A673 (cell line): ENCODE measurements at regions not wholly inside any gene's neighbourhood (a gene's known extent, or its start where the extent isn't known, plus 50 kb on each side); places are given as distances from the start of the nearest gene placed in this dataset.

ENCODE experiments used
- BruUV-seq: library from RNA; stranded (reverse); fragments of 400-500 nt; replicated peaks from 2 replicates; lab custom pipeline; 2021; lab: Mats Ljungman, UMichigan
- CTCF ChIA-PET: fragments of 300-600 bp; sonication (Branson Sonifier 250); formaldehyde crosslinking; loops from one replicate; lab custom pipeline; 2022; ENCODE audit warnings: antibody characterized with exemption; lab: Charles Lee
- POLR2A ChIA-PET: fragments of 300-600 bp; sonication (Branson Sonifier 250); formaldehyde crosslinking; loops from one replicate; lab custom pipeline; 2022; ENCODE audit warnings: antibody characterized with exemption; ENCODE audit not compliant: low non-redundant PET; lab: Charles Lee
- DNase-seq: peaks from one replicate; pipeline ENCODE4 v3.0.0-alpha.2; 2015; ENCODE audit warnings: low spot score
- H3K27ac ChIP-seq: fragments of 200-600 bp; sonication (generic); 2 replicates; pipeline ENCODE4 v1.5.1; 2016; ENCODE audit warnings: mixed run types, low read depth, mild to moderate bottlenecking, mixed read lengths, antibody characterized with exemption, low read length; ENCODE audit not compliant: poor library complexity, severe bottlenecking
- H3K27me3 ChIP-seq: fragments of 200-600 bp; sonication (generic); replicated peaks from 2 replicates; pipeline ENCODE4 v1.6.1; 2017; ENCODE audit warnings: mixed run types, low read depth, mild to moderate bottlenecking, mixed read lengths, antibody characterized with exemption, low read length; ENCODE audit not compliant: insufficient read depth, poor library complexity
- H3K36me3 ChIP-seq: fragments of 200-600 bp; sonication (generic); 2 replicates; pipeline ENCODE4 v1.6.1; 2016; ENCODE audit warnings: mixed run types, mild to moderate bottlenecking, mixed read lengths, antibody characterized with exemption, low read length; ENCODE audit not compliant: insufficient read depth, poor library complexity, severe bottlenecking
- H3K4me1 ChIP-seq: fragments of 200-600 bp; sonication (generic); 2 replicates; pipeline ENCODE4 v1.6.1; 2017; ENCODE audit warnings: mixed run types, mild to moderate bottlenecking, mixed read lengths, antibody characterized with exemption, low read length; ENCODE audit not compliant: insufficient read depth, poor library complexity, severe bottlenecking
- H3K4me3 ChIP-seq: fragments of 200-600 bp; sonication (generic); 2 replicates; pipeline ENCODE4 v1.5.1; 2016; ENCODE audit warnings: low read depth, mixed run types, mild to moderate bottlenecking, mixed read lengths, low read length; ENCODE audit not compliant: poor library complexity, severe bottlenecking
- H3K9me3 ChIP-seq: fragments of 200-600 bp; sonication (generic); 2 replicates; pipeline ENCODE4 v1.6.1; 2016; ENCODE audit warnings: mixed run types, low read depth, mild to moderate bottlenecking, mixed read lengths, antibody characterized with exemption, low read length; ENCODE audit not compliant: poor library complexity, severe bottlenecking
- EZH2 ChIP-seq: fragments of 200-600 bp; sonication (generic); IDR thresholded peaks from 2 replicates; pipeline ENCODE4 v1.6.1; 2017; ENCODE audit warnings: borderline replicate concordance, low read depth, mild to moderate bottlenecking, mixed read lengths, antibody characterized with exemption, low read length; ENCODE audit not compliant: poor library complexity, severe bottlenecking
- intact Hi-C: fragments of 100-400 bp; cut with micrococcal nuclease; formaldehyde crosslinking; loops from one replicate; pipeline ENCODE4 v1.10.0; 2022; ENCODE audit not compliant: unreplicated experiment
- TF ChIP-seq, protein P1 (sequence below): fragments of 300-800, 200-600 bp; sonication (generic); conservative IDR thresholded peaks from 2 replicates; pipeline ENCODE4 v1.5.1; 2017; ENCODE audit warnings: low read depth, mild to moderate bottlenecking, antibody characterized with exemption, low read length, moderate library complexity, mixed read lengths

DNA sequence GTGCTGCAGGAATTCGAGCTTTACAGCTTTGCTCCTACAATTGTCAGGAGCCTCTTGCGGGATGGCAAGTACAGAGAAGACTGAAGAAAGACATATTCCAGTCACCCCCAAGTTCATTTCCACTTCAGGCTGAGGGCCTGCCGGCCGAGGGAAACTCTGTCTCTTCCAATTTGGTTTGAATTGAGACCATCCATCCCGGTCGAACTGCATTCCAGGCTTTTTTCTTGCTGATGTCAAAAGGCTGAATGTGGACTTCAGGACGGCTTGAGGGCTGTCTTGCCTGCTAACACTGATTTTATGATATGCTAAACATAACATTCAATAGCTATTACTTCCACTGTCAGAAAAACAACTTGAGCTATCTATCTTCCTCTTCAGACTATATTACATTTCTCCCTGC lies 79.8 kb upstream of the PLXNA2 start:
- no TSS peak for BruUV-seq
- ChIA-PET CTCF (no interaction called here), POLR2A (no interaction called here)
- peaks cover 3% of the 10 kb centered on the region for H3K27me3 ChIP-seq
- H3K36me3 ChIP-seq, result no peaks in the 10 kb centered on the region
- H3K9me3 ChIP-seq, result no peaks in the 10 kb centered on the region
- H3K4me3 ChIP-seq, result no peak overlapping the region
- DNase-seq, result no peak
- intact Hi-C loops, result no loop called here
- H3K4me1 ChIP-seq, result no peaks in the 10 kb centered on the region
- no peak overlapping the region for H3K27ac ChIP-seq
- TF ChIP-seq EZH2, result no peak
- TF ChIP-seq, protein P1, sequence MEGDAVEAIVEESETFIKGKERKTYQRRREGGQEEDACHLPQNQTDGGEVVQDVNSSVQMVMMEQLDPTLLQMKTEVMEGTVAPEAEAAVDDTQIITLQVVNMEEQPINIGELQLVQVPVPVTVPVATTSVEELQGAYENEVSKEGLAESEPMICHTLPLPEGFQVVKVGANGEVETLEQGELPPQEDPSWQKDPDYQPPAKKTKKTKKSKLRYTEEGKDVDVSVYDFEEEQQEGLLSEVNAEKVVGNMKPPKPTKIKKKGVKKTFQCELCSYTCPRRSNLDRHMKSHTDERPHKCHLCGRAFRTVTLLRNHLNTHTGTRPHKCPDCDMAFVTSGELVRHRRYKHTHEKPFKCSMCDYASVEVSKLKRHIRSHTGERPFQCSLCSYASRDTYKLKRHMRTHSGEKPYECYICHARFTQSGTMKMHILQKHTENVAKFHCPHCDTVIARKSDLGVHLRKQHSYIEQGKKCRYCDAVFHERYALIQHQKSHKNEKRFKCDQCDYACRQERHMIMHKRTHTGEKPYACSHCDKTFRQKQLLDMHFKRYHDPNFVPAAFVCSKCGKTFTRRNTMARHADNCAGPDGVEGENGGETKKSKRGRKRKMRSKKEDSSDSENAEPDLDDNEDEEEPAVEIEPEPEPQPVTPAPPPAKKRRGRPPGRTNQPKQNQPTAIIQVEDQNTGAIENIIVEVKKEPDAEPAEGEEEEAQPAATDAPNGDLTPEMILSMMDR, result no peak

DNA sequence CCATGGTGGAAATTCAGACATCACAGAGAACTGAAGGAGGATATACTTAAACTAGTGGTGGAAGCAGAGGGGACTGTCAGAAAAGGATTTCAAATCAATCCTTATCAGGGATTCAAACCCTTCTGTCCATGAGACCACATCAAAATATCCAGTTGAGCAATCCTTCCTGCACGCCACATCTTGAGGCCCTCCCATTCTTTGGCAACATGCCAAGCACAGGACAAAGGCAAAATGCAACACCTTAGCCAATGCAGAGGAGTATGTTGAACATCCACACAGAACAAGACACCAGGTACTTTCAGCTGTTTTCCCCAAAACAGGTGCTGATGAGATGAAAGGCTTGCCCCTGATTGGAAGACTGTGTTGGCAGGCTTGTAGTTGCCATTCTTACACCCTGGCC lies 81.8 kb upstream of the PLXNA2 start:
- CTCF ChIA-PET, result no interaction called here
- Histone ChIP-seq H3K4me1 (no peaks in the 10 kb centered on the region), H3K4me3 (no peak overlapping the region), H3K27ac (no peak overlapping the region), H3K9me3 (no peaks in the 10 kb centered on the region), H3K36me3 (no peaks in the 10 kb centered on the region), H3K27me3 (no peaks in the 10 kb centered on the region)
- POLR2A ChIA-PET, result no interaction called here
- intact Hi-C loops, result no loop called here
- TF ChIP-seq, protein P1, result no peak
- TF ChIP-seq EZH2, result no peak
- BruUV-seq, result no TSS peak
- DNase-seq, result no peak

DNA sequence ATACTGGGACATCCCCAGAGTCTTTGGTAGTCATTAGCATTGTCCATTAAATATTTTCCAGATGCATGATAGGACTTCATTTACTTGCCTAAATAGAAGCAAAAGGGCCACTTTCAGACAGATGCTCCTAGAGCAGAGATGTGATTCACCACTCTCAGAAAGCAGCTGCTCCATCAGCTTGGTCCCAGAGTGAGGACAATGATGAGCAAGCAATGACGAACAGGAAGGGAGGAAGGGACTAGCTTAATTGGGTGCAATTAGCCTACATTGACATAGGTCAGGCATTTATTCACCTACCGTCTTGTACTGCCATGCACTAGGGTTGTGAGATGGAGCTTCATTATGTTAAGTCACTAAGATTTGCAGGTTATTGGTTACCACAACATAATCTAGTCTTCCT lies 85.1 kb upstream of the PLXNA2 start:
- DNase-seq, result no peak
- Histone ChIP-seq H3K36me3 (no peaks in the 10 kb centered on the region), H3K4me1 (no peaks in the 10 kb centered on the region), H3K27ac (no peak overlapping the region), H3K9me3 (no peaks in the 10 kb centered on the region), H3K27me3 (no peaks in the 10 kb centered on the region), H3K4me3 (no peak overlapping the region)
- intact Hi-C loops, result no loop called here
- BruUV-seq, result no TSS peak
- ChIA-PET POLR2A (no interaction called here), CTCF (no interaction called here)
- TF ChIP-seq, protein P1, result no peak
- TF ChIP-seq EZH2, result no peak
